ENCODE measurements at regions not wholly inside any gene's neighbourhood (a gene's known extent, or its start where the extent isn't known, plus 50 kb on each side); places are given as distances from the start of the nearest gene placed in this dataset.

DNA sequence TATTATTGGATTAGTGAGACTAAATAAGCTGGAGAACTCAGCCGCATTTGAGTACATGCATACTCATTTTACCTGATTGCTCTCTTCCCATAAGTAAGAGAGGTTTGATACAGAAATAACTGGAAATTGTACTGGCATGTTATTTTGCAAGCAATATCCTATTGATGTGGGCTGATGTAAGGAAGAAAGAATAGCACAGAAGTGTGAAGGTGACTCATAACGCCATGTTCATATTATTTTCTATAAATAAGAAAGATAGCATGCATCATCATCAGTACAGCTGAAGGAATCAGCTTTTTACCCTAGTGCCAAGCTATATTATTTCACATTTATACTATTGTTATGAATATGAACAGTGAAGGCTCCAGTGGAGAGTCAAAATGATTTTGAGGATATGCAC, 138.3 kb upstream of the FAM47A start:
- TF ChIP-seq, protein P1, sequence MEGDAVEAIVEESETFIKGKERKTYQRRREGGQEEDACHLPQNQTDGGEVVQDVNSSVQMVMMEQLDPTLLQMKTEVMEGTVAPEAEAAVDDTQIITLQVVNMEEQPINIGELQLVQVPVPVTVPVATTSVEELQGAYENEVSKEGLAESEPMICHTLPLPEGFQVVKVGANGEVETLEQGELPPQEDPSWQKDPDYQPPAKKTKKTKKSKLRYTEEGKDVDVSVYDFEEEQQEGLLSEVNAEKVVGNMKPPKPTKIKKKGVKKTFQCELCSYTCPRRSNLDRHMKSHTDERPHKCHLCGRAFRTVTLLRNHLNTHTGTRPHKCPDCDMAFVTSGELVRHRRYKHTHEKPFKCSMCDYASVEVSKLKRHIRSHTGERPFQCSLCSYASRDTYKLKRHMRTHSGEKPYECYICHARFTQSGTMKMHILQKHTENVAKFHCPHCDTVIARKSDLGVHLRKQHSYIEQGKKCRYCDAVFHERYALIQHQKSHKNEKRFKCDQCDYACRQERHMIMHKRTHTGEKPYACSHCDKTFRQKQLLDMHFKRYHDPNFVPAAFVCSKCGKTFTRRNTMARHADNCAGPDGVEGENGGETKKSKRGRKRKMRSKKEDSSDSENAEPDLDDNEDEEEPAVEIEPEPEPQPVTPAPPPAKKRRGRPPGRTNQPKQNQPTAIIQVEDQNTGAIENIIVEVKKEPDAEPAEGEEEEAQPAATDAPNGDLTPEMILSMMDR (IDR thresholded peaks at IDR 0.05; ENCODE audit: low read depth, low read length, poor library complexity, severe bottlenecking): no peak
- TF ChIP-seq EZH2phosphoT487 (IDR thresholded peaks at IDR 0.05; ENCODE audit: borderline replicate concordance, low read length): no peak
